ENCODE measurements at regions not wholly inside any gene's neighbourhood (a gene's known extent, or its start where the extent isn't known, plus 50 kb on each side); places are given as distances from the start of the nearest gene placed in this dataset.

- no peak for TF ChIP-seq ZNF423 (tag by site-specific recombination; IDR thresholded peaks at IDR 0.05)
- no peak for TF ChIP-seq ZBTB21 (tag by site-specific recombination; IDR thresholded peaks at IDR 0.05)
- no peak for TF ChIP-seq ZBTB7A (tag by site-specific recombination; IDR thresholded peaks at IDR 0.05; ENCODE audit: low read depth)
These were observed 1278.7 kb upstream of the USP15 start for GRCh38 chr12:60981473-60981872.

All from HEK293 (cell line).